ENCODE measurements at regions not wholly inside any gene's neighbourhood (a gene's known extent, or its start where the extent isn't known, plus 50 kb on each side); places are given as distances from the start of the nearest gene placed in this dataset.

DNA sequence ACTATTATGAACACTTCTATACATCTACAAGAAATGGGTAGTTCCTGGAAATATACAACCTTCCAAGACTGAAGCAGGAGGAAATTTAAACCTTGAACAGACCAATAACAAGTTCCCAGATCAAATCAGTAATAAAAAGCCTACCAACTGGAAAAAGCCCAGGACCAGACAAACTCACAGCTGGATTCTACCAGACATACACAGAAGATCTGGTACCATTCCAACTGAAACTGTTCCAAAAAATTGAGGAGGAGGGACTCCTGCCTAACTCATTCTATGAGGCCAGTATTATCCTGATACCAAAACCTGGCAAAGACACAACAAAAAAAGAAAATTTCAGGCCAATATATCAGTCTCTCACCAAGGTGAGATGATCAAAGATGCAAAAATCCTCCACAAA is 189.4 kb downstream of the RPS29 start:
- intact Hi-C loops (cut with micrococcal nuclease) = no loop called here

DNA sequence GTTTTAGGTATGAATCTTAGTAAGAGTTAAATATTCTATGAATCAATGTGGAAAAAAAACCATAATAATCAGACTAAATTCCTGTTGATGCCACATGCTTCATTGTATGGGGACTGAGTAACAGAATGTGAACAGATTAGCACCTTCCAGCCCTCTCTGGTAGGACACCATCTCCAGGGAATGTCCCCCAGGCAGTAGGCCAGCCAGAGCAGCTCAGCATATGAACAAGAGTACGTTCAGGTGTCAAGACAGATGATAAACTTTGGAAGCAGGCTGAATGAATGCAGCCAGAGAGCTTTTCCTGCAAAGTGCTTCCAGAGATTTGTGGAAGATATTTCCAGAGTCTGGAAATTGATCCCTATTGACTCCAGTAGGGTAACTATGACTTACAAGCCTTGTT is 204.4 kb downstream of the RPS29 start:
- intact Hi-C loops (cut with micrococcal nuclease) = no loop called here

DNA sequence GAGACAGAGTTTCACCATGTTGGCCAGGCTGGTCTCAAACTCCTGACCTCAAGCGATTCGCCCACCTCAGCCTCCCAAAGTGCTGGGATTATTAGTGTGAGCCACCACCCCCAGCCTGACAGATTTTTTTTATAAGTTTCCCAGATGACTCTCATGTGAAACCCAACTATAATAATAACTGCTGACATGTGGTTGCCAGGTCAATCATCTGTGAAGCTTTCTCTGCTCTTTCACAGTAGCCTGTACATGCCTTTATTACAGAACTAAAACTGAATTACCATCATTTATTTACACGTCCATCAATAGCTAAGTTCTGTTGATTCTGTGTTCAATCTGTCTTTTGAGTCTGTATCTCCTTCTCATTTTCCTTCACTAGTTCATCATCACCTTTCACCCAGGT is 218.5 kb downstream of the RPS29 start:
- intact Hi-C loops (cut with micrococcal nuclease) = no loop called here

- intact Hi-C loops (cut with micrococcal nuclease) = no loop called here
These were observed 219.8 kb downstream of the RPS29 start for GRCh38 chr14:49366416-49366815.

DNA sequence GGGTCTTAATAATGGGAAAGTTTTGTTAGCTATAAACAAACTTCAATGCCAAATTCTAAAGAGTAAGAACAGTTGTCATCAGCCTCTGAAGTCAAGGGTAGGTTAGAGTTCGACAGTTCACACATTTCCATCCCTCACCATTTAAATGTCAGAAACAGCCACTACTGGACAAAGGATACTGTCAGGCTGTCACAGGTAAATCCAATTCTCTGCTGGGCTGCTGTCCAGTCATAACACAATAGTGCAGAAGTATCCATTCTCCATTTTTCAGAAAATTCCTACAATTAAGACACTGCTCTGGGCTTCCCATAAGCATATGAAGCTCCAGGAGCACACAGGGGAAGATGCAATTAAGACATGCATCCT is 221.4 kb downstream of the RPS29 start:
- intact Hi-C loops (cut with micrococcal nuclease) = no loop called here

GRCh38 chr14:49363821-49364751 is 222.1 kb downstream of the RPS29 start:
- intact Hi-C loops (cut with micrococcal nuclease) = no loop called here

DNA sequence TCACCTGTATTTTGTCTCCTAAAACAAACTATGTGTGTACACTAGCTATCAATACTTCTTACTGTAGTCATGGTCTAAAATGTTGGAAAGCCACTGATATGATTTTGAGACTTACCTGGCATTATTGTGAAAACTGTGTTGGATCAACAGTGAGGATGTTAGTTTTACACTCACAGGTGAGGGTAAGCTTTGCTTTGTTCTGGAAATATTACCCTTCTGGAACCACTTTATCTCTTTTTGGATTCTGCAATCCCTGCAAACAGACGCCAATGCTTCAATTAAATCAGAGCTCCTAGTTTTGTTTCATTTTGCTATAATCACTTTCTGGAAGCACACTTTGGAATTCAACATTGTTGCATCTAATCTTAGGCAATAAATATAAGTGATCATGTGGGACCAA is 223.3 kb downstream of the RPS29 start:
- intact Hi-C loops (cut with micrococcal nuclease) = no loop called here

DNA sequence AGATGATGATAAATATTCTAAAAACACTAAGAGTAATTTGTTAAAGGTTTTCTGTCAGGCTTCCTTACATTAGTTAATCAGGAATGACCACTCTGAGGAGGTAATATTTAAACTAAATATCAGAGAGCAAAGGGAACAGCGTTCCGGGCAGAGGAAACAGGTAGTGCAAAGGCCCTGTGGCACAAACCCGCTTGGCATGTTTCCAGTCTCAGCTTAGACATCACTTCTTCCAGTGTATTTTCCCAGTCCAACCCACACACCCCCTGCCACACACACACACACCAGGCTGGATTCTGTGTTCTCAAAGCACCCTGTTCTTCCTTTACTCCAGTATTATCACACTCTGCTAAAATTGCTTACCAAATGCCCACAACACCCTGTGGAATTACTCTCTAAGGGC is 247.1 kb downstream of the RPS29 start:
- intact Hi-C loops (cut with micrococcal nuclease) = no loop called here

DNA sequence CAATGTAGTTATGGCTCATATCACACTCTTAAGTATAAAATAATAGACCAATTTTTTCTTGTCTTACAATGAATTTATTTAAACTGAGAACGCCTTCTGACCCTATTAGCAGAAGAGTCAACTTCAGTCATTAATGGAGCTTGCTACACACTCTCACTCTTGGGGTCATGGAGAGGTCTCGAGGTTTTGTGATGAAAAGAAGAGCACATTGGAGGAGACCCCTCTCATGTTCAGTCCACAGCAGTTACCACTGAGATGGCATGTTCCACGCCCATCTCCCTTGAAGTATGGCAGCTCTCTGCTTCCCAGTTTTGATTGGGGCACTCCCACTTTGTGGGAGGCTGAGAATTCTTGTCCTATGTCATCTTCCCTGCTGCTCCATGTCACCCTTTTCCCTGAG is 266.4 kb downstream of the RPS29 start:
- intact Hi-C loops (cut with micrococcal nuclease) = no loop called here

DNA sequence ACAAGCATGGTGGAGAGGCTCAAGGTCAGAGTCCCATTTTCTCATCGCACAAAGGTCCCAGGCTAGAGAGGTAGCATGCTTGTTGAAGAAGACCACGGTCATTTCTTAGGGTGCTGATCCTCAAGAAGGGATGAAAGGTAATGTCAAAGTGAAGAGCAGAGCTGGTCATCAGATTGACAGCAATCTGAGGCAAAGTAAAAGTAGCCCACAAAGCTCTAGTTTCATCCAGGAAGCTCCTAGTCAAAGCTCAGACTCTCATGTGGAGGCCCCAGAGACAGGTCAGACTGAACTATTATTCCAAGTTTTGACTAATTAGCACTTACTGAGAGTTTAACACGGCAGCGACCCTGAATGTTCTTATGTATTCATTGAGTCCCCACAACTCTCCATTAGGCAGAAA is 270.6 kb downstream of the RPS29 start:
- intact Hi-C loops (cut with micrococcal nuclease) = no loop called here

DNA sequence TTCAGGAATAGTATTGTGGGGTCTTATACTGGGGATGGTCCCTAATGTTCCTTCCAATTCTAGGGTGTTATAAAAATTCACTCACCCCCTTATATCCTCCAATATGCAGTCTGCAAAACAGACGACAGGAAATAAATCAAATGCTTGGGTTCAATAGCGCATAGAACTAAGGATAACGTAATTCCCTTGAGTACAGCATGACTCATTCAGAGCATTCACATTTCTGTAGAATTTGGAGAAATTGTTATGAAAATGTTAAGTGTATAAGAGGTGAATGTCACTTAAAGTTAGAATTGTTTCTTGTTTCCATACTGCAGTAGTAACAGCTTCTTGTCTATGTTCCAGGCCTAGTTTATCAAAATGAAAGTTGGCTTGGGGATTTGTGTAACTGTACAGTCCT is 271.4 kb downstream of the RPS29 start:
- intact Hi-C loops (cut with micrococcal nuclease) = no loop called here

DNA sequence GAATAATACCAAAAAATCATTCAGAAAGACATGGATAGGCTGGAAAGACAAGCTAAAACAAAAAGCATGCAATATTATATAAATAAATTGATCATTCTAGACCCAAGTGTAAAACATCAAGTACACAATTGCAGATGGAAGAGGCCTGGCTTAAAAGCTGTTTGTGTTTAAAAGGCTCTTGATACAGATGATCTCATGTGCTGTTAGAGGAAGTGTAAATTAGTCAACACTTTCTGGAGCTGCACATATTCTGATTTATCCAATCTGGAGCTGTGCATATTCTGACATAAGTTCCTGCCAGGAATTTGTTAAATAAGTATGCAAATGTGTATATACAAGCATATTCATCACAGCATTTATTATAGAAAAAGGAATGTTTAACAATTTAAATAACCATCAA is 273.1 kb downstream of the RPS29 start:
- intact Hi-C loops (cut with micrococcal nuclease) = no loop called here

DNA sequence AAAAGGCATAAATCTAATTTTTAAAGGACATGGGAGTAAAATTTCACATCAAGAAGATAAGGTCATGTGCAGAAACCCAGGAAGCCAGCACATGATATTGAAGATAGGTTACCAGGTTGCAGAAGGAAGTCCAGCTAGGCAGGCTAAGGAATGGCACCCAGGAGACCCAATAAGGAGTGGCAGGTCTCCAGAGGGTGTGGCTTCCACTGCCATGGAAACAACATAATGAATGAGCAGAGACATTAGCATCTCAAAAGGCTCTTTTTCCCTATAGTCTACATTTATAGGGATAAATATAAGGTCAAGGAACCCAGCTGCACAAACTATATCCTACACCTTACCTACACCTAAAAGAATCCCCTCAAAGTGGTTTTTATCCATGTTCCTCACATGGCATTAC is 275.9 kb downstream of the RPS29 start:
- intact Hi-C loops (cut with micrococcal nuclease) = no loop called here

DNA sequence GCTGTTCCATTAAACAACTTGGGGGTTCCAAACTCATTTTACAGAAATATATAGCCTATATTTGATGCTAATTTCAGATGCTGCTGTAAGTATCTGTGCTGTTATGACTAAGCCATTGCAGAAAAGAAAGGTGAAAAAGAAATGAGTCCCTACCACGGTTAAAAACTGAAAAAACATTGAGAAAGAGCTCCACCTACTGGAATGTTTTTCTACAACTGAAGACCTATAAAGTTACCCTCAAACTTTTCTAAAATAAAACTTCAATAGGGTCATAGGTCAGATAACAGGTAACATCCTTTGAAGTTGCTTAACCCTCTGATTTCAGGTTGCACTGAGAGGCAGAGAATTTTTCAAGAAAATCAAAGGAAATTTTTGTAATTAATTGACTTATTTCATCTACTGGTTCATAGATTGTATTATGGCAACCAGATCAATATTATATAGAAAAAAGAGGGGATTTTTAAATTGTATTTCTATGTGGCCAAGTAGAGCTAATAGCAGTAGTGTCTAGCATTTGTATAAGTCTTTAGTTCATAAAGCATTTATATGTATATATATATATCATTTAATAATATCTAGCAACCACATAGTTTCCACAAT is 279.9 kb downstream of the RPS29 start:
- intact Hi-C loops (cut with micrococcal nuclease) = no loop called here

DNA sequence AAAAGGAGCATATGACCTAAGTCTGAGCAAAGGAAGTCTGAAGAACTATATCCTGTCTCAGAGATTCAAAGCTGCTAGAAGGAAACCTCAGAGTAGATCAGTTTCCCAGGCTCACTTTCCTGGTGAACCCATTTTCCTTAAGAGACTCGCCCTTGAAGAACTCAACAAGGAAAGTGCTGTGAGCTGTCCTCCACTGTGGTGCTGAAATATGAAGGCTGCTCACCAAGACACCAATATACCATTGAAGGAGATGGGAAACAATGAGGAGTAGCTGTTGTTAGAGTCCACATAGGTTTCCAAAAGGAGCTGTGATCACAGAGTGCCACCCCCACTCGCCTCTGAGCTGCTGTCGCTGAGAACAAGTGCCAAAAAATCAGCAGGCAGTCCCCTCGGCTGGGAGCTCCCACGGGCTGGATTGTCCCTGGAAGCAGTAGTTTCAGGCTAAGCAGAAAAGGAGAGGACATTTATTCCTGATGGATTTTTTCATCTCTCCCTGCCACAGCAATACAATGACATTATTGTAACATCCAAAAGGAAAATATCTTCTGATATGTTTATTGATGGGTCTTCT is 282.1 kb downstream of the RPS29 start:
- intact Hi-C loops (cut with micrococcal nuclease) = no loop called here

DNA sequence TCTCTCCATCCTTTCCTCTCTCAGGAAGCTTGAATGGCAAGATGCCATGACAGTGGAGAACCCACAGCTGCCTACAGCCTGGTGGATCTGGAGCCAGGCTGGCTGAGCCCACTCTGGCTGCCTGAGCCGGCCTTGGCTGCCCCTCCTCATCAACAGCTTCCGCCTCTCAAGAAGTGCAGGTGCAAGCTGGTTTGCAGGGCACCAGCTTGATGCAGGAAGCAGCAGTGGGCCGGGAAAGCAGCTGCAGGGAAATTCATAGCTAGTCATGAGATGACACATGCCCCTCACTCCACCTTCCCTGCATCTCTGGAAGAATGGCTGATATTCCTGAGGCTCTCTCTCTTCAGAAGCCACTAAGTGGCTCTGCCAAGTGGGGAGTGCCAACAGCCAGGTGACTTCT is 289.1 kb downstream of the RPS29 start:
- intact Hi-C loops (cut with micrococcal nuclease) = no loop called here

- intact Hi-C loops (cut with micrococcal nuclease) = no loop called here
These were observed 291.5 kb downstream of the RPS29 start for GRCh38 chr14:49294621-49295148.

DNA sequence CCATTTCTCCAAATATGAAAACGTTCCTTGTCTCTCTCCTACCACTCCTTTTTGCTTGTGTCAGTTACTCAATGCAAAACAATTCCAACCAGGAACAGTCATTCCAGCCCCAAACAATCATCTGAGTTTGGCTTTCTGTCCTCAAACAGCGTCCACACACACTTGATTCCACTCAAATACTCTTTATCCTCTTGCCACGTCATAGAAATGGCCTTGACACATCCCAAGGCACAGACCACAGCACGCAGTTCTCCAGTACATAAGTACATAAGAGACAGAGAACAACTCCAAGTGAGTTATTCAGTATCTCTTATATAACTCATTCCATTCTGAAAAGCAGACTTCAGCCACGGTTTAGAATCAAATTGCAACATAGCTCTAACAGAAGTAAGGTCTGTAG is 299.2 kb downstream of the RPS29 start:
- intact Hi-C loops (cut with micrococcal nuclease) = no loop called here

DNA sequence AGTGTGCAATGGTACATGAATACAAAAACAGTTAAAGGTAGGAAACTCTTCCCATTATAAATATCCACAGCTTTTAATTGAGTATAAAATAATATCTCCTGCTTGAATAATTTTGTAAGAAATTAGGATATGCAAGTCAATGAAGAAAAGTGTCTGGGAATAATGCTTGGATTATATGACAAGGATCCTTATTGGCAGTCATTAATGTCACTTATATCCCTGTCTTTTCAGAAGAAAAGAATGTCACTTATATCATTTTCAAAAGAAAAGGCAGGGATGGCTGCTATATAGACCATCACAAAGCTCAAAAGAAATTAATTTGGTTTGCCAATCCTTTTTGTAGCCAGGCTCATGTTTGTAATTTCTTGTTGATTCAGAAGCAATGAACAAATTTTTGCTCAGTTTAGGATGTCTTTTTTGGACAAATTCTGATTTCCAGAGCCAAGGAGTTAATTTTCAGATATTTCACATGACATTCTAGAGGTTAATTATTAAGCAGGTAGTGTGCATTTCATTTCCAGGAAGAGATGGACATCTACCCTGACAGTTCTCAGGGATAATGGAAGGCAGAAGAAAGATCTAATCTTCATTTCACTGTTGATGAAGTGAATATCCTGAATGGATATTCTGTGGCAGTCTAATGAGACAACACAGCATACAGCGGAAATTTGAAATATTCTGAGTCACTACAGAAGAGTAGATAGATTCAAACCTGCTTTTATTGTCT is 299.8 kb downstream of the RPS29 start:
- intact Hi-C loops (cut with micrococcal nuclease) = no loop called here

DNA sequence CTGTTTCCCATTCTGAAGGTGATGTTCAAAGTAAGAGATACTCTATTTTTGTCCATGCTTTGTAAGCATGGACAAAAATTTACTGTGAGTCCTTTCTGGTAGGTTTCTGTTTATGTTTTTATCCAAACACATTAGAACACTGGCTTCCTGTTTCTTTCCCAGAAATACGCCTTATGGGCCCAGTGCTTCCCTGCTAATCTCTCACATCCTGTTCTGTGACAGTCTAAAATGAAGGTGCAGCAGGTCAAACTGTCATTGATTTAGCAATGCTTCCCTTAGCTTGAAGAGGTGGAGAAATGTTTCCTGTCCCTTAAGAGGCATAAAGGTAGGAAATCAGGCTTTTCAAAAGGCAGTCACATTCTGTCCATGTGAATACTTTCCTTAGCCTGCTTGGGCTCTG is 305.6 kb downstream of the RPS29 start:
- intact Hi-C loops (cut with micrococcal nuclease) = no loop called here

DNA sequence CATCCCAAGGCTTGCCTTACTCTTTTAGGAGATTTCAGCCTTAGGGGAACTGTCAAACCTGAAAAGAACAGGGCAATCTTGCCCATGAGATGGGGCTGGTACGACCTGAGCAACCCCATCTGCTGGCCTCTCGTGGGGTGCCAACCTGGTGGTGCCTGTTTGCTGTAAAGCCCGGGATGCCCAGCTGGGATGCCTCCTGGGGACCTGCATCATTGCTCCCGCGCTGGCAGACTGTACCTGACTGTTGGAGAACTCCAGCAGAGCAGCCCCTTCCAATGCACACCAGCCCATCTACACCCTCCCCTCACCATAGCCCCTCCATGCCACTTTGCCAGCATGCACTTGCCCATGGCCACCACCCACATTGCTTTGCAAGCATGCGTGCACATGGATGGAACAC is 335.7 kb downstream of the RPS29 start:
- intact Hi-C loops (cut with micrococcal nuclease) = no loop called here

DNA sequence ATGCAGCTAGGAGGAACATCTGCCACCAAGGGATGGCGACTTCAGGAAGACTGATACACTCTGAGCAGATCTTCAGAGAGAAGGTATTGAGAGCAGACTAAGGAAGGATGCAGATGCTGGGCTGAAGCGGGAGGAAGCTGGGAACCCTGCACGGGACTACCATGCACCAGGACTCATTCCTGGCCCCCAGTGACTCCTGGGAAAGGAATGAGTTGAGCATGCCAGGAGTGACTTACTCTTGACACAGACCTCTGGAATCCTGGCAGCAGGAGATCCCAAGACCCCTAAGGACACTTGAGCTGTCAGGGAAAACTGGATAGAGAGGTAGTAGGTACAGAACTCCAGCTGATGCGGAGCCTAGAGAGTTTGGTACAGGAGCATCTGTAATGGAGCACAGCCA is 336.1 kb downstream of the RPS29 start:
- intact Hi-C loops (cut with micrococcal nuclease) = no loop called here

Data from T-helper 1 cell treated with Interleukin-12 subunit alpha and Interleukin-12 subunit beta and Interleukin-4 antibody, amounts not matched to agents 30 ng/mL and 1 ng/mL, for 36 hours (primary cell).